Activated T-cell treated with anti-CD3 and anti-CD28 coated beads, Interleukin-2, amount 50 U/mL, for 48 hours (primary cell): ENCODE measurements at regions not wholly inside any gene's neighbourhood (a gene's known extent, or its start where the extent isn't known, plus 50 kb on each side); places are given as distances from the start of the nearest gene placed in this dataset.

Experiments
- DNase-seq, 2 experiments: peaks; one replicate each; pipeline ENCODE4 v3.0.0-alpha.2; 2020

DNA sequence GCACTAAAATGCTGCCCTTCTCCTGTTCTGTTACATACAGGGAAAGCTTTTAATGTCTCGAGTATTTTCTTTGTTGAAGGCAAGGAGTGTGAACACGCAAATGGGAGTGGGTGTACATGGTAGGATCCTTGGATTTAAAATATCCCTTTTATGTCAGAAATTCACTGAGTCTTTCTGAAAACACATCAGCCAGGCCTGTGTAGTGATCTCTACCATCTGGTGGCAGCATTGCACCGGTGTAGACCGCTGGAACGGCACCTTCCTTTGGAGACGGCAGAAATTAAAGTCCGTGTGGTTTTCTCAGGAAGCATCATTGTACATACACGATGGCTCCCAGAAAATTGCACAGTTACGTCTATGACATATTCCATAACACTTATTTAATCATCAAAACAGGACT is 515.8 kb downstream of the GALR1 start:
- DNase-seq = peak; percentile 21 to 23

DNA sequence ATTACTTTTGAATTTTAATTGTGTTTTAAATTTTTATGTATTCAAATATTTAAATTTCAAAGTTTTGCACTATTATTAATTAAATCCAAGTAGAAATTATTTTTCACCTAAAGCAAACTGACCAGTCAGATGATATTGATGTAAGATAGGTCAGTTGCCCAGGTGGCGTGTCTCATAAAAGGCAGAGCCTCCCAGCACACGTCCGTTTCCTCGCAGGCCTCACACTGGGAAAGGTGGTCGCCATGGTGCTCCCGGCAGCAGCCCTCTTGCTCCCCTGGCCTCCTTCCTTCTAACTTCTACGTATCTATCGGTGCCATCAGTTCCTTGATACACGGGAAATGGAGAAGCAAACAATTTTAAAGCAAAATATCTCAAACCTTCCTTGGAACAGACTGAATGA is 516.8 kb downstream of the GALR1 start:
- no peak for DNase-seq

DNA sequence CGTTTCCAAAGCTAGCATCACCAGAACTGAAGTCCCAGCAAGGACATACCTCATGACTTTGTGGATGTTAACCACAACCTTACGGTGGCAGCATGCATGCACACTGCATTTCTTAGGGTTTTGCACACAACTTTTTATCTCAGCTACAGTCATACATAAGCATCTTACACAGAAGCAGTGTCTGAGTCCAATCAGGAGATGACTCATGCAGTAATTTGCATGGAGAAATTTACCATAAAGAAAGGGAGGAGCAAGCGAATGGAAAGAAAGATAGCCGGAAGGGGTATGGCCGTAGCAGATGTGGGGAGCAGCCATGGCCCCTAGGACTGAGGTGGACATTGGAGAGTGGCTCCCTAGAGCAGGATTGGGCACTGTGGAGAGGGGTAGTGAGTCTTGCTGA is 522.5 kb downstream of the GALR1 start:
- DNase-seq = no peak

DNA sequence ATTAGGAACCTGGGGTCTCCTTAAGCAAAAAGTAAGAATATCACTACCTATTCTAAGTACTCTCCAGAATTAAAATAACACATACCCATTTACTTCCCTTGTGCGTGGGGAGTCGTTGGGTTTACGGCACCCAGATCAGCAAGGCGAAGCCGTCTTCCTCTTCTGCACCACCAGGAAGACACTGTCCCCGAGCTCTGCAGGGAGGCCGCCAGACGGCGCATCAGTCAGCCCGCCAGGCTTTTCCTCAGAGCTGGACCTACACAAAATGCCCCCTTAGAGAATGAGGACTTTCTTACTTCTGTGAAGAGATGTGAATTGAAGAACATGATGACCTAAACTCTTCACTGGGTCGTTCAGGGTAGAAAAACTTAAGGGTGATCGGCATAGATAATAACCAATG is 526.5 kb downstream of the GALR1 start:
- no peak for DNase-seq

DNA sequence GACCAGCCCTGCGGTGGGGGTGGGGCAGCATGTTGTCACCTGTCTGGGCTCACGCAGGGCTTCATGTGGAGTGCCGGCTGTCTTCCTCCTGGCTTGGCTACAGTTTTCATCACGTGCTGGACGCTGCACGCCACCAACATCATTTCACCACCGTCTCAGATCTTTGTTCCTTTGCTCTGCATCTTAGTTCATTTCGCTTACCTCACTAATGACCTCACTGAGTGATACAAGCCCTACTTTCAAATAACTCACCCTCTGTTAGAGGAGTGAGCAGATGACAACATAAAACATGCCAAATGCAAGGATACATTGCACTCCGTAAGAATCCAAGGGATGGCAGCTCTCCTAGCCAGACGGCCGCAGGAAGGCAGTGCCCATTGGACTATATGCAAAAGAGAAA is 527.5 kb downstream of the GALR1 start:
- DNase-seq = no peak

DNA sequence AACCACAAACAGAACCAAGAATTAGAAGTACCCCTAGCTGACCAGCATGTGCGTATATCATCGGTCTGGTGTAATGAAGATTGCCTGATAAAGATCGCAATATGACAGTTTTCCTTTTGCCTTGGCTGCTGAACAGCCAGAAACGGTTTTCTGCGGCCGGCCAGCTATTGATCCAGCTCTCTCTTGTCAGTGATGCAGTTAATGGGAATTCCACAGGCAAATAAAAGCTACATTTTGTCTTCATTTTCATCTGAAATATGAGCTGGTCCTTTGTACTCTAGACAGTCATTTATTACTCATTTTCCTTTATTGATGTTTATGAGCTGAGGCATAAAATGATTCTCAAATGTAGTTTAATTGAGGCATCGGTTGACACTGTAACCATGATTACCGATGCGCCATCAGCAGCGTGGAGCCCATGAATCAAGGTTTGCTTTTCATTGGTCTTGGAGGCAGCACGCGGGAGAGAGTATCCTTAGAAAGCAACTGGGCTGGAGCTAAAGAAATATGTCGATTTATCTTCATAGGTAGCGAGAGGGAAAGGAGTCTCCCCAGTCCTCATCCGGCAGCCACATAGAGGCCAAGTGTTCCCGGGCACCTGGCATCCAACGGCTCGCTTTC is 535.2 kb downstream of the GALR1 start:
- DNase-seq = no peak

DNA sequence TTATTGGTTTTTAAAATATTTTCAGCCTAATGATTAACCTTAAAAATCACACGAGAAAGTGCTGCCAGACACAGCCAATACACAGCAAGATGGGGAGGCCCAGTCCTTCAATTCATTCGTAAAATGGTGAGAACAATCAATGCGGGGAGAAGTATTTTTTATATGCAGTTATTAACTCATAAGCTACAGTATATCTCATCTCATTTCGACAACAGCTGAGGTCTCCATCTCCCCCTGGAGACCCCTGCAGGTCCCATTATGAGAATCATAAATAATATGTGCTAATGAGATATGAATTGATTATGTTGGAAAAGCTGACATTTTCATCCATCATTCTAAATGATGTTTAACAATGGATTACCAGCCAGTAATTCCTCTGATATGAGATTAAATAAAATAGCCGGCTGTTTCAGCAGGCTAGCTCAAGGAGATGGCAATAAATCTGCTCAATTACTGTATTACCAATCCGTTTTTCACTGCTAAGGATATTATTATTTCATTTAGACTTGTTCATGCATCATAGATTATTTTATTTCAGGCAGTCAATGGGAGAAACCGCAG is 535.8 kb downstream of the GALR1 start:
- no peak for DNase-seq

DNA sequence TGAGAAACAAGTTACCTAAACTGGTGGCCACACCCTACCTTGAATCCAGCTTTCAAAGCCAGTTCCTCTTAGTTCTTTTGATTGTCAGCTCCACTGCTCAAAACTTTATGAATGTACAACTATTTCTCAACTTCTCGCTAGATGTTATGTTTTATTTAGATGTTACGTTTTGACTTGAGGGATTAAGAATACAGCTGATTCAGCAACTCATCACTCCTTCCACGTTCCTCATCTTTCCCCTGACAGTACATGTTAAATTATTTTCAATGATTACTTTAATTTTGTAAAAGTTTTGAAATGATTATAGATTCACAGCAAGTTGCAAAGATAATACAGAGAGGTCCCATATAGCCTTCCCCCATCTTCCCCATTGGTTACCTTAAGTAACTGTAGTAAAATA is 553.4 kb downstream of the GALR1 start:
- no peak for DNase-seq

DNA sequence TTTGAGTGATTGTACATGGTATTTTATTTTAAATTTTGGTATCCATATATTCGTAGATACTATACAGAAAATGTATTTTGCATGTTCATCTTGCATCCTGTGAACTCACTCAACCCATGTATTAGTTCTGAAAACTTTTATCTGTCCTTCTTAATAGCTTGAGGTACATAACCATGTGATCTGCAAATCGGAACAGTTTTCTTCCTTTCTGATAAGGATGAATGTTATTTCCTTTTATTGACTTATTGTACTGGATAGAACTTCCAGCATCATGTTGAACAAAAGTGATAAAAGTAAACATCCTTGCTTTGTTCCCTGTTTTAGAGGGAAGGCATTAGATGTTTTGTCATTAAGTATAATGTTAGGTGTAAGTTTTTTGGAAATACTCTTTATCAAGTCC is 554.7 kb downstream of the GALR1 start:
- no peak for DNase-seq

DNA sequence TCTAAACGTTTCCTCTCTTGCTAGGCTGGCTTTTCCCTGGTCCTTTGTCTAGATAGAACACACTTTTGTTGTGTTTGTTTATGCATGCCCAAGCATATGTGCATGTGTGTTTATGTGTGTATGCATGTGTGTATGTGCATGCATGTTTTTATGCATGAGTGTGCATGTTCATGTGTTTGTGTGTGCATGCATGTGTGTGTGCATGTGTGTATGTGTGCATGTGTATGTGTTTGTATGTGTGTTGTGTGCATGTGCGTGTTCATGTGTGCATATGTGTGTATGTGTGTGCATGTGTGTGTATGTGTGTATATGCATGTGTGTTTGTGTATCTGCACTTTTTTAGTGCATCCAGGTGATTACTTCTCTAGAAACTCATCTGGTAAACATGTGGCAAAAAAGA is 558.0 kb downstream of the GALR1 start:
- no peak for DNase-seq

DNA sequence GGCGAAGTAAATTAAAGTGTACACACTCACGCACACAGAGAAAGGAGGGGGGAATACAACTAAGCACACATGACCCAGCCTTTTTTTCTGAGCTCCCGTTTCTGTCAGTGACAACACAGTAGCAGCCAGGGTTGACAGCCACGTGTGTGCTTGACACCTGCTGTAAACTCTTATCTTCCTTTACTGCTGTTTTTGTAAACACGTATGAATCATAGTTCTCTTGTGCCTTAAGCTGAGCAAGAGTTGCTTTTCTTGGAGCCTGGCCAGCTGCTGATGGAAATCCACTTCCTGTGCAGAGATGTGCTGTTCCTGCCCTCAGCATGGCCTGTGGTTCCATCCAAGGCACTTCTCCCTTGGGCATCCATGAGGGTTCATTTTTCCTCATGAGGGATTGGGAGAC is 561.9 kb downstream of the GALR1 start:
- no peak for DNase-seq

DNA sequence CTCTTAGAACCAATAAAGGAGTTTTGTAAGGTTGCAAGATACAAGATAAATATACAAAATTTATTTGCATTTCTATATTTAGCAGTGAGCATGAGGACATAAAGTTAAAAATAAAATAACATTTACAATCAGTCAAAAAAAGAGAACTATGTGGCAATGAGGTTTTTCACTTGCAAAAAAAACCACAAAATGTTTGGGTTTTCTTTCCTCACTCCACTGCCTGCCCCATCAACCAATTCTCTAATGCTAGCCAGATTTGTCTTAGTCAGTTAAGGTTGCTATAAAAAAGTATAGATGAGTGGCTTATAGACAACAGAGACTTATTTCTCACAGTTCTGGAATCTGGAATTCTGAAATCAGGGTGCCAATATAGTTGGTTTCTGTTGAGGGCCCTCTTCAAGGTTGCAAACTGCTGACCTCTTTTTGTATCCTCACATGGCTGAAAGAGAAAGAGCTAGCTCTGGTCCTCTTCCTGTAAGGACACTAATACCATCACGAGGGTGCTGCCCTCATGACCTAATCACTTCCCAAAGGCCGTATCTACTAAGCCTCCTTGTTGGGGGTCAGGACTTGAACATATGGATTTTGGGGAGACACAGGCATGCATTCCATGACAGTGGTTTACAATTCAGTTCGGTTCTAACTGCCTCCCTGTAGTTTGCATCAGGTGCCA is 566.2 kb downstream of the GALR1 start:
- no peak for DNase-seq

DNA sequence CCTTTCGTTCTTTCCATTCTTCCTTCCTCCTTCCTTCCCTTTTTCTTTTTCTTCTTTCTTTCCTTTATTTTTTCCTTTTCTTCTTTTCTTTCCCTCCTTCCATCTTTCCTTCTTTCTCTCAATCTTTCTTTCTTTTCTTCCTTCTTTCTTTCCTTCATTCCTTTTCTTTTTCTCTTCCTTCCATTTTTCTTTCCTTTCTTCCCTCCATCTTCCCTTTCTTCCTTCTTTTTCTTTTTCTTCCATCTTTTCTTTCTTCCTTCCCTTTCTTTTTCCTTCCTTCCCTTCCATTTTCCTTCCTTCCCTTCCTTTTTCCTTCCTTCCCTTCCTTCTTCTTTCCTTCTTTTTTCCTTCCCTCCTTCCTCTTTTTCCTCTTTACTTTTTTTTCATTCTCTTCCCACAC is 568.7 kb downstream of the GALR1 start:
- no peak for DNase-seq

DNA sequence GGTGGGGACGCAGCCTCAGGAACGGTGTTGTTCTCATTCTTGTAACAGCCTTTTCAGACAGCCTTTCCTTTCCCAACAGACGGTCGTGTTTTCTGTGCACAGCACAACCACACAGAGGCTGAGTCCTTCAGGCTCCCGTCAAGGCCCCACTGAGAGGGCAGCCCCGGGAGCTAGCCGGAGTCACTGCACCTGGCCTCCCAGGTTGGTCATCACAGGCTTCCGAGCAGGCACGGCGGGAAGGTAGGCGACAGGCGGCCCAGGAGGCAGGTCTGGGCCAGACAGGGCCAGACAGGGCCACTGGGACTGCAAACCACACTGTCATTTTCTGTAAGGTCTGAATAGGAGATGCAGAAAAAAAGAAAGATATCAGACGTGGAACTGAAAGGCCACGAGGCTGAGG is 570.8 kb downstream of the GALR1 start:
- DNase-seq = no peak

DNA sequence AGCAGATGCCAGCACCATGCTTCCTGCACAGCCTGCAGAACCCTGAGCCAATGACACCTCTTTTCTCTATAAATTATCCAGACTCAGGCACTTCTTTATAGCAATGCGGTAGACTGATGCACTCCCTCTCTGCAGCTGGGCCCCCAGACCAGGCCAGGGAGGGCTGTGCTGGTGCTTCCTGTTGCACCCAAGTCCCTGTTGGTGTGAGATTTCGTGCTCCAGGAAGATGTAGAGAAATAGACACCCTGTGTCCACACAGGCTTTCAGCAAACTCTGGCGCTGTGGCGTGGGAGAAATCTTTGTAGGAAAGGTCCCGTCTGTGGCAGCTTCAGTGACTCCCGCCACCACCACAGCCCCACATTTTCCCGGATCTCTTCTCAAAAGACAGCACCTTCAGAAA is 572.2 kb downstream of the GALR1 start:
- DNase-seq = no peak

DNA sequence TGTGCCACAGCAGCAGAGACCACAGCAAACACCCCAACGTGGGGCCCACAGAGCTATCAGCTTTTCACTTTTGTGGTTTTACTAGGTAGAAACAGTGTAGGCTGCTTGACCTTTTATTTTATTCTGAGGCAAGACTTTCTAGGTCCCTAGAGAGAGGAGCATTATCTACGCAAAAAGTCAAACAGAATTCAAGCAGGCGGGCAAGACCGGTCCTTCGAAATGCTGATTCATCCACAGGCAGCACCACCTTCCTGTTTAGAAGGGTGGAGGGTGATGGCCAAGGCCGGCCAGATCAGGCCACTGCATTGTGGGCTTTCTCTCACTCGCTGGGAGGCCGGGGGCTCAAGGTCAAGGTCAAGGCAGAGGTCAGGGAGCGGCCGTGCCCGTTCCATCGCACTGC is 573.0 kb downstream of the GALR1 start:
- DNase-seq = no peak

DNA sequence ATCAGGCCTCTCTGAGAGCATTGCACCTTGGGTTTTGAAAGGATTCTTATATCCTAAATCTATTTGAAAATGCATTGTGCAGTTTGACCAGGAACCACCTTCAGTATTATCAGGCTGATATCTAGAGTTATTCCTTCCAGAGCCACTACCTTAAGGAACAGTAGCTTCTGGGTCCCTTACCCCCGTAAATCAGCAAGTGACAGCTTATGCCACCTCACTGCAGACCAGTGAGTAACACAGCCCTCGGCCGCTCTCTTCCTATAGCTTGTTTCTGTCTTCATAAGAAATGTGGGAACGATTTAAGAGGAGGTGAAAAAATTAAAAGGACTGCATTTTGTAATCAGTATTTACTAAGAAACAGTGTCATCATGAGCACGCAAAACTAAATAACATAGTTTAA is 584.2 kb downstream of the GALR1 start:
- DNase-seq = no peak

DNA sequence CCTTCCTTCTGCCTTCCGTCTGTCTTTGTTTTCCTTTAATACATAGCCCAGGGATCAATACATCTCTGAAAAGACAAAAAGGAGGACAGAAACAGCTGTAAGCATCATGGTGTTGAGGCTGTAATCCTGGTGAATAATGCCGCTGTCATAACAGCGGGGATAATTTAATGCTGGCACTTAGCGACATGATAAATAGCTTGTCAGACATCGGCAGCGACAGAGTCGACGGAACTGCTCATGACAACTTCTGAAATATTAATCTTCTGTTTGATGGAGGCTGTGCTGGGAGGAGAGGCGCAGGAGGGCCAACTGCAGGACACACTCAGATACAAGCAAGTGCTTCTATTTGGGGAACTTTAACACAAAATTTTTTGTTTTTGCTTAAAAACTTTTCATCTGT is 602.2 kb downstream of the GALR1 start:
- no peak for DNase-seq

DNA sequence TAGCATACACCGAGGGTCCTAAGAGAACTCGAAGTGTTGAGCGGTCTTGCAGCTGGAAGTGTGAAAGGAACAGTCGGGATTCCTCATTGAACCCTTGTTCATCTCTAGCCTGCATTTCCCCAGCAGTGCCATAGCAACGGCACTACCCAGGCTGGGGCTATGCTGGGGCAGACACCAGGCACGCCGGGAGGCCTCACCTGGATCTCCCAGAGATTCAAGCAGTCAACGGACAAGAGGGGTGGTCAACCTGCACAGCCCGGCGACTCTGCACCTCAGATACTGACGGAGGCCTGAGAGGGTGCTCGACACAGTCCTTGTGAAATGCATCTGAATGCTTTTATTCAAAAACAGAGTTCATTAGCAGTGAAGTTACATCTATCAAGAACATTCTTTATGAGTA is 604.2 kb downstream of the GALR1 start:
- no peak for DNase-seq

DNA sequence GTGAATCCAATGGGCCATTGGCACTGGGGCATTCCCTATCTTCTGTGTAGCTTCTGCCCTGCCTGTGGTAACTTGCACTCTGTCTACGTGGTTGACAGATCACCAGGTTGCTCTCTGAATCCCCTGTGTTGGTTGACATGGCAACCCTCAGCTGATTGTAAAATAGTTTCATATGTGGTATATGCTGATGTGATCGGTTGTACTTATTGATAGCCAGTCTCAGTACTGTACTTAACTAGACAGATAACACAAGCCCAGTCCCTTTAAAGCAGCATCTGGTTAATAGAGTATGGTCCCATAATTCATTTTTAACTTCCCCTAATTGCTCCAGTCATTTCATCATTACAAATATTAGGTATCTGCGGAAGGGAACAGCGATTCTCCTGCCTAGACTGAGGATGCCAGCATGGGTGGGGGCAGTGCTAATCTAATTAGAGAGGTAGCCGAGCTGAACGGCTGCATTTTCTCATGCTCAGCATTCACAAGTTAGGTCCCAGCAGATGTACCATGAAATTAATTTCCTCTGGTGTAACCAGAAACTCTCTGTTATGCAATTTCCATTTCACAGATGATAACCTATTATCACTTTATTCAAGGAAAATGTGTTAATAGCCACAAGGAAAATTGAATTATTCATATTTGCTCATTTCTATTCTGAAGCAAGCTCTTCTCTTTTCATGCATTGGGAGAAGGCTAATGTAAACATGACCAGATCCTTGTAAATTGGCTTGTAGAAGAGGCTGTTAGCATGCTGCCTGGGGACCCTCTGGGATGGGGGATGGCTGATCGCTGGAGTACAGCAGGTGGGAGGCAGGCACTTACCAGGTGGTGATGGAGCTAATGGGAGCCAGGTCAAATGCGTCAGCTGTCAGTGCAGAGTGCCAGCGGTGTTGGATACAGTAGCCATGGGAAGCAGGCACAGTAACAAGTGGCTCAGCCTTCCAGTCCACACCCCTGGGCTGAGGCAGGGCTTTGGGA is 608.3 kb downstream of the GALR1 start:
- DNase-seq = no peak

DNA sequence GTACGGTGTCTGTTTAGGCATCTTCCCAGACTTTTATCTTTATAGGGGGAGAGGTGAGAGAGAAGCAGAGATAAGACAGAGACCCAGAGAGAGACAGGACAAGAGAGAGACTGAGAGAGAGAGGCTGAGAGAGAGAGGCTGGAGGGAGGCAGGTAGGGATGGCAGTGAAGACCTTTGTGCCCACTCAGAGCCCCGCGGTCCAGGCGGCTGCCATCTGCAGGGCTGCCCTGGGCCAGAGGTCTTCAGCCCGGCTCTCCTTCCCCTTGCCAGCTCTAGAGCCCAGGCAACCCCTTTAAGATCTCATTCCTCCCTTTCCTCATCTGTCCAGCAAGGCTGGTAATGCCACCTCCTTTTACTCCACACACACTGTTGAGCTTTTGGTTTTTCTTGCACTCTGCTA is 610.0 kb downstream of the GALR1 start:
- no peak for DNase-seq

DNA sequence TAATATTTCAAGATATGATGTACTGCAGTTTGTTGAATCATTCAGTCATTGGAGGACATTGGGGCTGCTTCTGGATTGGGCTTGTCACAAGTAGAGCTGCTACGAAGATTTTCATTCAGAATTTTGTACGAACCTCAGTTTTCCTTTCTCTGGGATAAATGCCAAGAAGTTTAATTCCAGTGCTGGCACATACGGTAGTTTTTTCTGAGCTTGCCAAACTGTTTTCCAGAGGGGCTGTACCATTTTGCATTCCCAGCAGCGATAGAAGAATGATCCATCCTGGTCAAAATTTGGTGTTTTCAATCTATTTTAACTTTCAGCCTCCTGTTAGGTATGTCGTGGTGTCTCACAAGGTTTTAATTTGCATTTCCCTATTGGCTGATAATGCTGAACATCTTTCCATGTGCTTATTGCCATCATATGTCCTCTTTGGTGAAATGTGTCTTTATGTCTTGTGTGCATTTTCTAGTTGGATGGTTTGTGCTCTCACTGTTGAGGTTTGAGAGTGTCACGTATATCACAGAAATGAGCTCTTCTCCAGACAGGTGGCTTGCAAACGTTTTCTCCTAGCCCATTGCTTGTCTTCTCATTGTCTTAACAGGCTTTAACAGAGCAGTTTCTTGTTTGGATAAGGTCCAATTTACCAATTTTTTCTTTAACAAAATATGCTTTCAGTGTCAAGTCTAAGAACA is 612.6 kb downstream of the GALR1 start:
- no peak for DNase-seq

DNA sequence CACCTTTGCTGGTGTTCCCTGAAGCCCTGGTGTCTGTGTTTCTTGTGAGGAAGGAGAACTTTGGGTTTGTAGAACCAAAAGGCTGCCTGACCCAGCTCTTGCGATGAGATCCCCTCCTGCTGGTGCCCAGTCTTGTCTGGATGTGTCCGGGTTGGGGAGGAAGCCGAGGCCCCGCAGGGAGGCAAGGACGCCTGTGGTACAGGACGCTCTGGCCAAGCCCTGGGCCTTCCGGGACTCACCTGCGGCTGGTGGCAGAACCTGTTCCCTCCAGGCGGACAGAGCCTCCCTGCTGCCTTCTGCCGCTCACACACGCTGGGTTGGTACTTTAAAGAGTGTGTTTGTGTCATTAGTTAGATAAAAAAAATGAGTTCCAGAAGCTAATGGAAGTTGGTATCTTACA is 616.2 kb downstream of the GALR1 start:
- no peak for DNase-seq
